ENCODE measurements at regions not wholly inside any gene's neighbourhood (a gene's known extent, or its start where the extent isn't known, plus 50 kb on each side); places are given as distances from the start of the nearest gene placed in this dataset.
"Not testable (repeated sequence)": the region's sequence is repeated elsewhere in the genome, so short reads cannot be mapped to it uniquely, and the experiment has no call there.

DNA sequence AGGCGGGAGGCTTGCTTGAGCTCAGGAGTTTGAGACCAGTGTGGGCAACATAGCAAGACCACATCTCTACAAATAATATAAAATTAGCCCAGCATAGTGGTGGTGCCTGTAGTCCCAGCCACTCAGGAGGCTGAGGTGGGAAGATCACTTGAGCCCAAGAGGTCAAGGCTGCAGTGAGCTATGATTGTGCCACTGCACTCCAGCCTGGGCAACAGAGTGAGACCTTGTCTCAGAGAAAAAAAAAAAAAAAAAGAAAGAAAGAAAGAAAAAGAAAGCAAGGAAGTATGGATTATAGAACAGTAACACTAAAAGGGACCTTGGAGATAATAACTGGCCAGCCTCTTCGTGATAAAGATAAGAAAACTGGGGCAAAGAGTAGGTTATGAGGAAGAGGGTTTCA, 130.4 kb downstream of the PLCE1 start:
- FAIRE-seq; BruUV-seq (replicated peaks); intact Hi-C loops (cut with micrococcal nuclease; ENCODE audit: unreplicated experiment); in situ Hi-C loops (cut with HindIII; ENCODE audit: extremely low pct_ligation_motif_present, low pct_unique_long_range_greater_than_20kb); DNase-seq (ENCODE audit: low spot score); H3K4me3 ChIP-seq (replicated peaks in 1 of 3; ENCODE audit: insufficient read depth in 1 of 3, low read depth in 2 of 3, low read length in 3 of 3); H3K9ac ChIP-seq (ENCODE audit: insufficient read depth, low read depth, low read length); CTCF ChIA-PET (ENCODE audit: low intra/inter-chr PET ratio, low total read pairs); H3K4me2 ChIP-seq (ENCODE audit: low read depth, low read length); H3K27ac ChIP-seq (ENCODE audit: extremely low read length, insufficient read depth, low read length); POLR2A ChIA-PET; H2AFZ ChIP-seq (ENCODE audit: low read length); H3K36me3 ChIP-seq (replicated peaks in 1 of 2; ENCODE audit: control insufficient read depth in 1 of 2, insufficient read depth in 2 of 2, low read length in 2 of 2); H3K79me2 ChIP-seq (ENCODE audit: insufficient read depth, low read length); H4K20me1 ChIP-seq (ENCODE audit: insufficient read depth, low read length); H3K27me3 ChIP-seq (ENCODE audit: control insufficient read depth in 1 of 2, insufficient read depth in 2 of 2, low read length in 2 of 2); H3K9me3 ChIP-seq (ENCODE audit: low read length): not testable (repeated sequence)
- ATAC-seq = peak; percentile 10; the same call in 1 of the 3 replicates
- 54% methylated on average over 2 of the region's 2 CpGs for WGBS (ENCODE audit: low lambda C conversion rate)
- TF ChIP-seq ZNF121 (CRISPR knock-in tag; IDR thresholded peaks at IDR 0.05) = peak; percentile 53; the same call in 1 of the 2 replicates
- TF ChIP-seq ZFP90 (CRISPR knock-in tag; IDR thresholded peaks at IDR 0.05; ENCODE audit: borderline replicate concordance) = peak; percentile 61; the same call in 1 of the 2 replicates
- peaks cover 36% of the 10 kb centered on the region for H3K4me1 ChIP-seq (ENCODE audit: insufficient read depth, low read length)

DNA sequence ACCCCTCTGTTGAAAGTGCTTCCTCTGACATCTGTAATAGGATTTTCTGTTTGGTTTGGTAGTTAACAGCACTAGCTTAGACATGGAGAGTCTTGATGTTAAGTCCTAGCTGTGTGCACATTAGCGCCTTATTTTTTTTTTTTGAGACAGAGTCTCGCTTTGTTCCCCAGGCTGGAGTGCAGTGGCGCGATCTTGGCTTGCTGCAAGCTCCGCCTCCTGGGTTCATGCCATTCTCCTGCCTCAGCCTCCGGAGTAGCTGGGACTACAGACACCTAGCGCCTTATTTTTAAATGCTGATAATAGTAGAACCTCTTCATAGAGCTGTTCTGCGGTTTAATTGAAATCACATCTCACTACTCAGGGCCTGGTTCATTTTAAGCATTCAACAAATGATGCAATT, 131.5 kb downstream of the PLCE1 start:
- H3K9me3 ChIP-seq (ENCODE audit: low read length); POLR2A ChIA-PET; H3K9ac ChIP-seq (ENCODE audit: insufficient read depth, low read depth, low read length); H3K79me2 ChIP-seq (ENCODE audit: insufficient read depth, low read length); DNase-seq (ENCODE audit: low spot score); H3K27me3 ChIP-seq (ENCODE audit: control insufficient read depth in 1 of 2, insufficient read depth in 2 of 2, low read length in 2 of 2); H3K27ac ChIP-seq (ENCODE audit: extremely low read length, insufficient read depth, low read length); H4K20me1 ChIP-seq (ENCODE audit: insufficient read depth, low read length); in situ Hi-C loops (cut with HindIII; ENCODE audit: extremely low pct_ligation_motif_present, low pct_unique_long_range_greater_than_20kb); FAIRE-seq; intact Hi-C loops (cut with micrococcal nuclease; ENCODE audit: unreplicated experiment); H2AFZ ChIP-seq (ENCODE audit: low read length); ATAC-seq; BruUV-seq (replicated peaks); CTCF ChIA-PET (ENCODE audit: low intra/inter-chr PET ratio, low total read pairs); H3K4me2 ChIP-seq (ENCODE audit: low read depth, low read length); H3K36me3 ChIP-seq (replicated peaks in 1 of 2; ENCODE audit: control insufficient read depth in 1 of 2, insufficient read depth in 2 of 2, low read length in 2 of 2); H3K4me3 ChIP-seq (replicated peaks in 1 of 3; ENCODE audit: insufficient read depth in 1 of 3, low read depth in 2 of 3, low read length in 3 of 3): not testable (repeated sequence)
- WGBS (ENCODE audit: low lambda C conversion rate) = 86% methylated on average over 8 of the region's 8 CpGs
- peaks cover 36% of the 10 kb centered on the region for H3K4me1 ChIP-seq (ENCODE audit: insufficient read depth, low read length)

DNA sequence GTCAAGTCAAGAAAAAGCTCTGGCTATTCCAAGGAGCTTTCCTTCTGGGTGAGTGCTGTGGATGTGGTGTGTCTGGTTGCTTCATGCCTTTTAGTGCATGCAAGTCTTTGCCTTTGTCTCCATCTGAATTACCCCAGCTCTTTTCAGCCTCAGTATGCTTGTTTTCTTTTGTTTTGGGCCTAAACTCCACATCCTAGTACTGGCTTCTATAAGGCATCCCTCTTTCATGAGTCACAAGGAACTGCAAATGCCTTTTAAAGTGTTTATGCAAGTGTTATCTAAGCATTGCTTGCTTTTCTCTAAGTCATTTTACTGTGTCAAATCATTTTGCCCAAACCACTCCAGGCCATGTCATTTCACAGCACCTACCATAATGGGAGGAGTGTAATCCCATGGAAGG, 132.1 kb downstream of the PLCE1 start:
- no TSS peak for BruUV-seq (replicated peaks)
- Histone ChIP-seq H3K27me3 (ENCODE audit: control insufficient read depth in 1 of 2, insufficient read depth in 2 of 2, low read length in 2 of 2) (no peaks in the 10 kb centered on the region), H3K27ac (ENCODE audit: extremely low read length, insufficient read depth, low read length) (no peak overlapping the region), H3K79me2 (ENCODE audit: insufficient read depth, low read length) (no peaks in the 10 kb centered on the region), H3K9ac (ENCODE audit: insufficient read depth, low read depth, low read length) (no peak overlapping the region), H3K4me3 (replicated peaks in 1 of 3; ENCODE audit: insufficient read depth in 1 of 3, low read depth in 2 of 3, low read length in 3 of 3) (no peak overlapping the region), H2AFZ (ENCODE audit: low read length) (no peak overlapping the region), H3K4me2 (ENCODE audit: low read depth, low read length) (no peak overlapping the region), H4K20me1 (ENCODE audit: insufficient read depth, low read length) (no peaks in the 10 kb centered on the region), H3K4me1 (ENCODE audit: insufficient read depth, low read length) (peaks cover 36% of the 10 kb centered on the region), H3K9me3 (ENCODE audit: low read length) (no peaks in the 10 kb centered on the region), H3K36me3 (replicated peaks in 1 of 2; ENCODE audit: control insufficient read depth in 1 of 2, insufficient read depth in 2 of 2, low read length in 2 of 2) (no peaks in the 10 kb centered on the region)
- POLR2A ChIA-PET = no interaction called here
- CTCF ChIA-PET (ENCODE audit: low intra/inter-chr PET ratio, low total read pairs) = no interaction called here
- intact Hi-C loops (cut with micrococcal nuclease; ENCODE audit: unreplicated experiment) = no loop called here
- no peak for DNase-seq (ENCODE audit: low spot score)
- in situ Hi-C loops (cut with HindIII; ENCODE audit: extremely low pct_ligation_motif_present, low pct_unique_long_range_greater_than_20kb) = no loop called here
- no peak for ATAC-seq
- no peak for FAIRE-seq
- no peak for TF ChIP-seq ZNF768 (CRISPR knock-in tag; IDR thresholded peaks at IDR 0.05)
- TF ChIP-seq ZNF879 (CRISPR knock-in tag; IDR thresholded peaks at IDR 0.05) = no peak
- TF ChIP-seq MXI1 (IDR thresholded peaks at IDR 0.05; ENCODE audit: borderline replicate concordance, low read depth, low read length) = no peak
- TF ChIP-seq, protein P1, sequence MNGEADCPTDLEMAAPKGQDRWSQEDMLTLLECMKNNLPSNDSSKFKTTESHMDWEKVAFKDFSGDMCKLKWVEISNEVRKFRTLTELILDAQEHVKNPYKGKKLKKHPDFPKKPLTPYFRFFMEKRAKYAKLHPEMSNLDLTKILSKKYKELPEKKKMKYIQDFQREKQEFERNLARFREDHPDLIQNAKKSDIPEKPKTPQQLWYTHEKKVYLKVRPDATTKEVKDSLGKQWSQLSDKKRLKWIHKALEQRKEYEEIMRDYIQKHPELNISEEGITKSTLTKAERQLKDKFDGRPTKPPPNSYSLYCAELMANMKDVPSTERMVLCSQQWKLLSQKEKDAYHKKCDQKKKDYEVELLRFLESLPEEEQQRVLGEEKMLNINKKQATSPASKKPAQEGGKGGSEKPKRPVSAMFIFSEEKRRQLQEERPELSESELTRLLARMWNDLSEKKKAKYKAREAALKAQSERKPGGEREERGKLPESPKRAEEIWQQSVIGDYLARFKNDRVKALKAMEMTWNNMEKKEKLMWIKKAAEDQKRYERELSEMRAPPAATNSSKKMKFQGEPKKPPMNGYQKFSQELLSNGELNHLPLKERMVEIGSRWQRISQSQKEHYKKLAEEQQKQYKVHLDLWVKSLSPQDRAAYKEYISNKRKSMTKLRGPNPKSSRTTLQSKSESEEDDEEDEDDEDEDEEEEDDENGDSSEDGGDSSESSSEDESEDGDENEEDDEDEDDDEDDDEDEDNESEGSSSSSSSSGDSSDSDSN (CRISPR knock-in tag; IDR thresholded peaks at IDR 0.05) = no peak
- no peak for TF ChIP-seq ATAD3A (CRISPR knock-in tag; IDR thresholded peaks at IDR 0.05)
- TF ChIP-seq, protein P2, sequence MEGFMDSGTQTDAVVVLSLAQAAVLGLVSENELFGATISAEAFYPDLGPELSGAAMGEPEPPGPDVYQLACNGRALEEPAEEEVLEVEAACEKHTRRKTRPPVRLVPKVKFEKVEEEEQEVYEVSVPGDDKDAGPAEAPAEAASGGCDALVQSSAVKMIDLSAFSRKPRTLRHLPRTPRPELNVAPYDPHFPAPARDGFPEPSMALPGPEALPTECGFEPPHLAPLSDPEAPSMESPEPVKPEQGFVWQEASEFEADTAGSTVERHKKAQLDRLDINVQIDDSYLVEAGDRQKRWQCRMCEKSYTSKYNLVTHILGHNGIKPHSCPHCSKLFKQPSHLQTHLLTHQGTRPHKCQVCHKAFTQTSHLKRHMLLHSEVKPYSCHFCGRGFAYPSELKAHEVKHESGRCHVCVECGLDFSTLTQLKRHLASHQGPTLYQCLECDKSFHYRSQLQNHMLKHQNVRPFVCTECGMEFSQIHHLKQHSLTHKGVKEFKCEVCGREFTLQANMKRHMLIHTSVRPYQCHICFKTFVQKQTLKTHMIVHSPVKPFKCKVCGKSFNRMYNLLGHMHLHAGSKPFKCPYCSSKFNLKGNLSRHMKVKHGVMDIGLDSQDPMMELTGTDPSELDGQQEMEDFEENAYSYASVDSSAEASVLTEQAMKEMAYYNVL (CRISPR knock-in tag; IDR thresholded peaks at IDR 0.05; ENCODE audit: borderline replicate concordance) = no peak
- no peak for TF ChIP-seq ZC3H4 (CRISPR knock-in tag; IDR thresholded peaks at IDR 0.05; ENCODE audit: borderline replicate concordance)
